Body of pancreas (tissue), 4 donors: ENCODE measurements at regions not wholly inside any gene's neighbourhood (a gene's known extent, or its start where the extent isn't known, plus 50 kb on each side); places are given as distances from the start of the nearest gene placed in this dataset.

Experiments used
- POLR2A ChIP-seq, 3 donors: fragments of 450-650 bp; IDR thresholded peaks; one replicate each; pipeline ENCODE4 v1.6.1; 2016; ENCODE audit warnings: antibody characterized with exemption in 3 of 3, mild to moderate bottlenecking in 2 of 3
- TF ChIP-seq, protein P1 (sequence below), 7 experiments: fragments of 450-650 bp in 4 of 7; fragments of 200-600 bp in 3 of 7; sonication (generic) in 3 of 7; IDR thresholded peaks; one replicate each; pipeline ENCODE4 v1.5.1; 2016 to 2019; ENCODE audit warnings: antibody characterized with exemption in 7 of 7

DNA sequence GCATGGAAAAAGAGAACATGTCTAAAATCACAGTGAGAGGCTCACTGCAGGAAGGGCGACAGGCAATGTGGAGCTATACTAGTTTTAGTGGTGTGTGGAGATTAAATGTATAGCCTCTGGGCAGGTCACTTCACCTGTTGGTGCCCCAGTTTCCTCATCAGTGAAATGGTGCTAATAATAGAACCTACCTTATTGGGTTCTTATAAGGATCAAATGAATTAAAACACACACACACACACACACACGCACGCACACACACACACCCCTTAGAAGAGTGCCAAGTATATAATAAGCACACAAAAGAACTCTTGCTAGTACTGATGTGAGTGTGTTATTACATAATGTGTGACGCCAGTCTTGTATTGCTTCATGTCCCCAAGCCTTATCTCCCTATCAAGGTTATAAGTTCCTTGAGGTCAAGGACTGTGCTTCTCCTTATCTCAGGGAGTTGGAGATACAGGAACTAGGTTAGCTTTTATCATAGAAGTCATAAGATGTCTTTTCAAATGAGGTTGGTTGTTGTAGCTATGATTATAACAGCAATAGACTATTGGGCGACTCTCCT lies 98.0 kb upstream of the CXCR4 start:
- TF ChIP-seq, protein P1, sequence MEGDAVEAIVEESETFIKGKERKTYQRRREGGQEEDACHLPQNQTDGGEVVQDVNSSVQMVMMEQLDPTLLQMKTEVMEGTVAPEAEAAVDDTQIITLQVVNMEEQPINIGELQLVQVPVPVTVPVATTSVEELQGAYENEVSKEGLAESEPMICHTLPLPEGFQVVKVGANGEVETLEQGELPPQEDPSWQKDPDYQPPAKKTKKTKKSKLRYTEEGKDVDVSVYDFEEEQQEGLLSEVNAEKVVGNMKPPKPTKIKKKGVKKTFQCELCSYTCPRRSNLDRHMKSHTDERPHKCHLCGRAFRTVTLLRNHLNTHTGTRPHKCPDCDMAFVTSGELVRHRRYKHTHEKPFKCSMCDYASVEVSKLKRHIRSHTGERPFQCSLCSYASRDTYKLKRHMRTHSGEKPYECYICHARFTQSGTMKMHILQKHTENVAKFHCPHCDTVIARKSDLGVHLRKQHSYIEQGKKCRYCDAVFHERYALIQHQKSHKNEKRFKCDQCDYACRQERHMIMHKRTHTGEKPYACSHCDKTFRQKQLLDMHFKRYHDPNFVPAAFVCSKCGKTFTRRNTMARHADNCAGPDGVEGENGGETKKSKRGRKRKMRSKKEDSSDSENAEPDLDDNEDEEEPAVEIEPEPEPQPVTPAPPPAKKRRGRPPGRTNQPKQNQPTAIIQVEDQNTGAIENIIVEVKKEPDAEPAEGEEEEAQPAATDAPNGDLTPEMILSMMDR (IDR thresholded peaks at IDR 0.05) = no peak
- no peak for TF ChIP-seq POLR2A (IDR thresholded peaks at IDR 0.05)
